HG03139 (cell line): ENCODE measurements at regions not wholly inside any gene's neighbourhood (a gene's known extent, or its start where the extent isn't known, plus 50 kb on each side); places are given as distances from the start of the nearest gene placed in this dataset.

ENCODE experiments used
- ATAC-seq: cut with Tn5 transposase; IDR thresholded peaks from one replicate; pipeline ENCODE4 v1.9.1; 2021; ENCODE audit not compliant: unreplicated experiment

- ATAC-seq: no peak
These were observed 180.4 kb upstream of the S1PR3 start for GRCh38 chr9:88810826-88811225.

GRCh38 chr9:88811511-88811910, 179.8 kb upstream of the S1PR3 start:
- no peak for ATAC-seq

GRCh38 chr9:88812938-88813637, 178.2 kb upstream of the S1PR3 start:
- ATAC-seq: no peak

GRCh38 chr9:88813638-88814209, 177.5 kb upstream of the S1PR3 start:
- no peak for ATAC-seq

DNA sequence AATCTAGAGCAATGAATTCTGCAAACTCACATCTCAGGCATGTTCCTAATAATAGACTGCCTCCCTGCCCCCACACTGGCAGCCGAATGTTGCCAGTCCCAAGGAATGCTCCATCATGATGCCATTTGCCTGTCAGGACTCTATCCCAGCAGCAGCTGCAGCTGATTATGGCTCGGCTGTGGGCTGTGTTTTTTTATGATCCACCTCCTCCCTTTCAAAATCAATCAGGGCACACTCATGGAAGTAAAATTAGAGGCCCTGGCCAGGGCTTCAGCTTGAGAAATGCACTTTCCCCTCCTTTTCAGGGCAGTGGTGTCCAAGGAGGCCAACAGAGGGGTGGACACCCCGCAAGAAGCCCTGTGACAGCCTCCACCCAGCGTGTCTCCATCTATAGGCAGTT, 176.7 kb upstream of the S1PR3 start:
- ATAC-seq: no peak

DNA sequence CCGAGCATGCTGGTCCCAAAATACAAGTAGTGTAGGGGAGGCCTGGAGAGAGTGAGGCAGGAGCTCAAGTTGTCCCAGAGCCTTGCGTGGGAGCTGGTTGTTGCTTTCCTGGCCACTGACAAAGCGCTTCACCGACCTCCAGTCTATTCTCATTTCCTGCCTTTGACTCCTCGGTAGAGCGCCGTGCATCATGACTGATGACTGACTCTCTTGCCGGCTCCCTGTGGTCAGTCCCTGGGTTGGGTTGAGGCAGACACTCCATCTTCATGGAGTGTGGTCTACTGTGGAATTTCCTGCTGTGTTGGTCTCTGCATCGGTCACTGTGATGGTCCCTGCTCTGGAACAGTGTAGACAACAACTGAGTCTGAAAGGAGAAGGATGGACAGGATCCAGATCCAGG, 175.1 kb upstream of the S1PR3 start:
- ATAC-seq: no peak

- no peak for ATAC-seq
These were observed 174.7 kb upstream of the S1PR3 start for GRCh38 chr9:88816591-88816990.

DNA sequence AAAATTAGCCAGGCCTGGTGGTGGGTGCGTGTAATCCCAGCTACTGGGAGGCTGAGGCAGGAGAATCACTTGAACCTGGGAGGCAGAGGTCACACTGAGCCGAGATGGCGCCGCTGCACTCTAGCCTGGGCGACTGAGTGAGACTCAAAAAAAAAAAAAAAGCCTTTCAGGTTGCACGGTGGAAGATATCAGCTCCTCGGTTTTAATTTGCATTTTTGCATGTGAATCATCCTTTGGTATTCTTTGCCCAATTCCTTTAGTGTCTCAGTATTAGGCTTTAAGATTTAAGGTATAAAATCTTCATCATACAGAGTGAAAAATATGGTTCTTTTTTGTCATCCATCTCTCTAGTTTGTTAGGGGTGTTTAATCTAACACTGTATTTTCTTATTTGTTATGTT, 173.6 kb upstream of the S1PR3 start:
- ATAC-seq: no peak

DNA sequence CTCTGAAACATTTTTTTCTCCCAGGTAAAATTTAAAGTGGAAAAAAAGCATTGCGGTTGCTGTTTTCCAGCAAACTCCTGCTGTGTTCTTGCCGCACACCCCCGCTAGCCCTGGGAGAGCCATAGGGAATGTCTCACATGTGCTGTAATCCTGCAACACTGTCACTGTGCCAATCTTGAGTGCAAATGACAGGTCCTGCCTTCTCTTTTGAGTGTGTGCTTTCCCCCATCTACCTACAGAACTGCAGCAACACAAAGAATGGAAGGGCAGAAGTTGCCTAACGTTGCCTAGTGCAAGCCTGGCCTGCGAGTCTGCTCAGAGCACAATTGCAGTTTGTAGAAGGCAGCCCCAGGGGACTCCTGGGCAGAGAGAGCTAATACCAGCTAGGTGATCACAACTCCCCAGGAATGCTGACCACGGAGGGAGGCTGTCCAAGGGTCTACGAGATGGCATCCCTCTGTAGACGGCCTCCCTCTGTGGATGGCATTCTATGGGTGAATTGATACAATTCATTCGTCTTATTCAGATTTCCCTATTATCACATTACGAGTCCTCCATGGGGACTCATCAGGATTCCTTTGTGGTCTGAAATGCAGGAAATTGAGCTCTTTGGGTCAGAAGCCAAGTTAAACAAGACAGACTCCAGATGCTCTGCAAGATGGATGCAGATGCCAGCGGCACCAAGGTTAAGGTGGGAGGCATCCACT, 172.6 kb upstream of the S1PR3 start:
- ATAC-seq: no peak

GRCh38 chr9:88819476-88819875, 171.8 kb upstream of the S1PR3 start:
- no peak for ATAC-seq

- ATAC-seq: no peak
These were observed 171.2 kb upstream of the S1PR3 start for GRCh38 chr9:88820055-88820454.

GRCh38 chr9:88821033-88821745, 170.1 kb upstream of the S1PR3 start:
- ATAC-seq: no peak

DNA sequence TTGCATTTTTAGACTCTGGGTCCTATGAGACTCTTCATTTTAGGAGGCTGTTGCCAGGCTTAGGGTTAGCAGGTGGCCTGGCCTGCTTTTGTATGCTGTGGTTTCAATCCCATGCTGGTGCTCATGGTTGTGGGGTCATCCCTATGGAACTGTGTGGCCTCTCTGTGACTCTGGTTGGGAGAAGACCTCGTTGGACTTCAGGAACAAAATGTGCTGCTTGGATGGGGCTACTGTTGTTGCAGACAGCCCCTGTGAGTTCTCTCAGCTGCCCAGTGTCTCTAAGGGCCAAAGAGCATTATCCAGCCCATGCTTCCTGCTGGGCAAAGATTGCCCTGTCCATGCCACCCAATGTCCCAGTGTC, 169.5 kb upstream of the S1PR3 start:
- ATAC-seq: no peak

DNA sequence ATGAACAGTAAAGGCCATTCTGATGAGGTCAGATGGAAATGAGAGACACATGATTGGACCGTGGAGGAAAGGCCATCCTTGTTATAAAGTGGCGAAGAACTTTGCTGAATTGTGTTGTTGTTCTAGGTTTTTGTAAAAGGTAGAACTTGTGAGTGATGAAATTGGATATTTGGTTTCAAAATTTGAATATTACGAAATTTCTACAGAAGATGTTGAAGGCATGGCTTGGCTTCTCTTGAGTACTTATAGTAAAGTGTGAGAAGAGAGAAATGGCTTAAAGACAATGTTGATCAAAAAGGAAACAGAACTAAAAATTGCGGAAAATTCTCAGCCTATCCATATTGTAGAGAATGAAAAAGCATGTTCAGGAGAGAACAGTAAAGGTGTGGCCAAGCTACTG, 166.6 kb upstream of the S1PR3 start:
- ATAC-seq: no peak

DNA sequence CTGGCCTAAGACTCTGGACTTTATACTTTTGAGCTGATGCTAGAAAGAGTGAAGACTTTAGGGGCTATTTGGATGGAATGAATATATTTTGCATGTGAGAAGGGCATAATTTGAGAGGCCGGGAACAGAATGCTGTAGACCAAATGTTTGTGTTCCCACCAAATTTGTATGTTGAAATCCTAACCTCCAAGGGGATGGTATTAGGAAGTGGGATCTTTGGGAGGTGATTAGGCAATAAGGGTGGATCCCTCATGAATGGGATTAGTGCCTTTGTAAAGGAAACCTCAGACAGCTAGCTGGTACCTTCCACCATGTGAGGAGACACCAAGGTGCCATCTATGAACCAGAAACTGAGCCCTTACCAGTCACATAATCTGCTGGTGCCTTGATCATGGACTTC, 165.1 kb upstream of the S1PR3 start:
- no peak for ATAC-seq

DNA sequence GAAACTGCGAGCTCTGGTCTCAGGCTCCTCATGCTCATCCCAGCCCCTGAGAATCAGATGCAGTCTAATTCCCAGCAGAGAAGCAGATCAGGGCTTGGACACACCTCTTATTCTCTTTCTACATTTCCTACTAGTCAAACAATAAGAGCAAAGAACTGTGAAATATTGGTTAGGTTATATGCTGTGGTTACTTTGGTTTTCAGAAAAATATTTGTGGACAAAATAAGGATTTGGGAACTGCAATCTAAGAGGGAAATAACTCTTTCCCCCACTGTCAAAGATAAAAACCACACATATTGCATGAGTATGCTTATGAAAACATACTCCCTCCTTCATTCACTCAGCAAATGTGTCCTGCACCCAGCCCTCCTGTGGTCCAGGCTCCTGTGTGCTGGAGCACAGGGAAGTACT, 164.5 kb upstream of the S1PR3 start:
- no peak for ATAC-seq

- no peak for ATAC-seq
These were observed 163.2 kb upstream of the S1PR3 start for GRCh38 chr9:88828018-88828417.

- ATAC-seq: no peak
These were observed 162.7 kb upstream of the S1PR3 start for GRCh38 chr9:88828492-88828974.

- peak; percentile 70 for ATAC-seq
These were observed 162.0 kb upstream of the S1PR3 start for GRCh38 chr9:88829276-88829675.

- ATAC-seq: no peak
These were observed 159.4 kb upstream of the S1PR3 start for GRCh38 chr9:88831713-88832407.

DNA sequence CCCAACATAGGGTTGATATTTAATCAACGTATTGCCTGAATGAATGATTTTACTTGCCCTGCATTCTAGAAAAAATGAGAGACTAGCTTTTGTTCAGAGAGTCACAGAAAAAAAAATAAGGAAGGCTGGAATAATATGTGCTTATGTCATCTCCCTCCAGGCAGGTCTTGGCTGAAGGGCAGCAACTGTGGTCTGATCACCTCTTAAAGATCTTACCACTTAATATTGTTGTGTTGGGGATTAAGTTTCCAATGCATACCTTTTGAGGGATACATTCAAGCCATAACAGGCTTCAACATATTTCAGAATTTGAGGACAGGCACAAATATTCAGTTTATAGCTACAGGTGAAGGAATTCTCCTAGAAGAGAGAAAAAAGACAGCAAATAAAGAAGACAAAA, 157.3 kb upstream of the S1PR3 start:
- no peak for ATAC-seq
